Thyroid gland (tissue), 4 donors: ENCODE measurements at regions not wholly inside any gene's neighbourhood (a gene's known extent, or its start where the extent isn't known, plus 50 kb on each side); places are given as distances from the start of the nearest gene placed in this dataset.

Source experiments
- DNase-seq, 2 donors: peaks; one replicate each; pipeline ENCODE4 v3.0.0-alpha.2; 2019
- H3K27ac ChIP-seq, 3 donors: fragments of 200-600 bp; sonication (generic); 1 replicate in 2 of 3; 2 replicates in 1 of 3; pipeline ENCODE4 v1.5.1; 2016 to 2019; ENCODE audit warnings: mild to moderate bottlenecking in 1 of 3, moderate library complexity in 1 of 3
- H3K27me3 ChIP-seq: fragments of 200-600 bp; sonication (generic); one replicate; pipeline ENCODE4 v1.5.1; 2019
- H3K36me3 ChIP-seq, 2 donors: fragments of 200-600 bp; sonication (generic); one replicate each; pipeline ENCODE4 v1.5.1; 2016 to 2019
- H3K4me1 ChIP-seq, 2 donors: fragments of 200-600 bp; sonication (generic); one replicate each; pipeline ENCODE4 v1.5.1; 2017 to 2019
- H3K4me3 ChIP-seq, 3 donors: fragments of 200-600 bp; sonication (generic); replicated peaks in 1 of 3; 1 replicate in 2 of 3; 2 replicates in 1 of 3; pipeline ENCODE4 v1.5.1; 2016; ENCODE audit warnings: mild to moderate bottlenecking in 1 of 3
- H3K9me3 ChIP-seq: fragments of 200-600 bp; sonication (generic); one replicate; pipeline ENCODE4 v1.5.1; 2017
- CTCF ChIP-seq, 6 experiments: fragments of 200-600 bp in 3 of 6; fragments of 450-650 bp in 3 of 6; sonication (generic) in 3 of 6; IDR thresholded peaks; one replicate each; pipeline ENCODE4 v1.5.1; 2016 to 2019; ENCODE audit warnings: antibody characterized with exemption in 6 of 6, mild to moderate bottlenecking in 2 of 6, inconsistent platforms in 1 of 6, moderate library complexity in 1 of 6
- POLR2A ChIP-seq, 2 donors: fragments of 450-650 bp; IDR thresholded peaks; one replicate each; pipeline ENCODE4 v1.6.1; 2017; ENCODE audit warnings: antibody characterized with exemption in 2 of 2, mild to moderate bottlenecking in 2 of 2, moderate library complexity in 1 of 2
- WGBS, 2 donors: methylation state at CpG; one replicate each; pipeline ENCODE4 v1.1.5; 2017; 5-methylcytosine and 5-hydroxymethylcytosine counted together
- intact Hi-C: fragments of 100-400 bp; cut with DNase I; formaldehyde crosslinking; loops from one replicate; pipeline ENCODE4 v1.15.1; 2023

- intact Hi-C loops: no loop called here
- no peak for DNase-seq
- H3K4me1 ChIP-seq: no peaks in the 10 kb centered on the region
- H3K4me3 ChIP-seq: no peak overlapping the region
- no peak overlapping the region for H3K27ac ChIP-seq
- TF ChIP-seq POLR2A (IDR thresholded peaks at IDR 0.05): no peak
- no peak for TF ChIP-seq CTCF (IDR thresholded peaks at IDR 0.05)
- H3K36me3 ChIP-seq: no peaks in the 10 kb centered on the region
- H3K9me3 ChIP-seq: no peaks in the 10 kb centered on the region
- no peaks in the 10 kb centered on the region for H3K27me3 ChIP-seq
- 79 to 83% methylated on average over 3 of the region's 3 CpGs for WGBS, 2 donors
Measured at GRCh38 chr11:90788961-90789360, 566.1 kb upstream of the CHORDC1 start.

GRCh38 chr11:90784241-90784814 lies 561.5 kb upstream of the CHORDC1 start:
- Histone ChIP-seq H3K9me3 (no peaks in the 10 kb centered on the region), H3K27me3 (no peaks in the 10 kb centered on the region), H3K4me3 (no peak overlapping the region), H3K36me3 (no peaks in the 10 kb centered on the region), H3K4me1 (no peaks in the 10 kb centered on the region), H3K27ac (no peak overlapping the region)
- 80 to 85% methylated on average over 2 of the region's 2 CpGs for WGBS, 2 donors
- TF ChIP-seq POLR2A (IDR thresholded peaks at IDR 0.05) (no peak), CTCF (IDR thresholded peaks at IDR 0.05) (no peak)
- intact Hi-C loops: no loop called here
- no peak for DNase-seq

GRCh38 chr11:90783111-90783510 lies 560.3 kb upstream of the CHORDC1 start:
- 82 to 84% methylated on average over 3 of the region's 3 CpGs for WGBS, 2 donors
- H3K9me3 ChIP-seq: no peaks in the 10 kb centered on the region

GRCh38 chr11:90779098-90779497 lies 556.2 kb upstream of the CHORDC1 start:
- Histone ChIP-seq H3K9me3 (no peaks in the 10 kb centered on the region), H3K27me3 (no peaks in the 10 kb centered on the region), H3K27ac (no peak overlapping the region), H3K4me1 (no peaks in the 10 kb centered on the region), H3K36me3 (no peaks in the 10 kb centered on the region), H3K4me3 (no peak overlapping the region)
- no peak for DNase-seq
- intact Hi-C loops: no loop called here
- TF ChIP-seq POLR2A (IDR thresholded peaks at IDR 0.05): no peak
- no peak for TF ChIP-seq CTCF (IDR thresholded peaks at IDR 0.05)

More at GRCh38 chr11:90783111-90783510, 560.3 kb upstream of the CHORDC1 start:
- Histone ChIP-seq H3K36me3 (no peaks in the 10 kb centered on the region), H3K27ac (no peak overlapping the region), H3K4me3 (no peak overlapping the region), H3K4me1 (no peaks in the 10 kb centered on the region), H3K27me3 (no peaks in the 10 kb centered on the region)
- intact Hi-C loops: no loop called here
- no peak for DNase-seq
- no peak for TF ChIP-seq POLR2A (IDR thresholded peaks at IDR 0.05)
- no peak for TF ChIP-seq CTCF (IDR thresholded peaks at IDR 0.05)

- intact Hi-C loops: no loop called here
- no peak for DNase-seq
- TF ChIP-seq POLR2A (IDR thresholded peaks at IDR 0.05): no peak
- no peak for TF ChIP-seq CTCF (IDR thresholded peaks at IDR 0.05)
- H3K4me3 ChIP-seq: no peak overlapping the region
- no peaks in the 10 kb centered on the region for H3K27me3 ChIP-seq
- H3K9me3 ChIP-seq: no peaks in the 10 kb centered on the region
- no peaks in the 10 kb centered on the region for H3K4me1 ChIP-seq
- WGBS, 2 donors: 81 to 90% methylated on average over 6 of the region's 6 CpGs
- H3K27ac ChIP-seq: no peak overlapping the region
- H3K36me3 ChIP-seq: no peaks in the 10 kb centered on the region
Measured at GRCh38 chr11:90775567-90776165, 552.8 kb upstream of the CHORDC1 start.
